ENCODE measurements at regions not wholly inside any gene's neighbourhood (a gene's known extent, or its start where the extent isn't known, plus 50 kb on each side); places are given as distances from the start of the nearest gene placed in this dataset.

DNA sequence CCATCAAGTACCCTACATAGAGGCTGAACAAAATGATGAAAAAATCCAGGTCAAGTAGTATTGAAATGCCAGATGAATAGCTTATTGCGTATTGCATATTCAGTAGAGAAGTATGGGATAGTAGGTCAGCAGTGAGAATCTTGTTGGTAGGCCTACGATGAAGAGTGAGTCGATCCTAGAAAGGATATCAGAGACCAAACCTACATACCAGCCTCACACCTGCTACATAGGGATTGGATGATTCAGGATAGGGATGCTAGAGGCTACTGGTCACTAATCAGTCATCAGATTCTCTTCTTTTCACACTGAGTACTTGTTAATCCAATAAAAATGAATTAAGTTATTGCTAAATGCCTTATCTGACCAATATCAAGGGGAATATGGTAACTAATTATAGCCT, 274.5 kb downstream of the DSEL start (continued):
- no peak for TF ChIP-seq ZBTB26 (tag by site-specific recombination; optimal IDR thresholded peaks at IDR 0.05)

DNA sequence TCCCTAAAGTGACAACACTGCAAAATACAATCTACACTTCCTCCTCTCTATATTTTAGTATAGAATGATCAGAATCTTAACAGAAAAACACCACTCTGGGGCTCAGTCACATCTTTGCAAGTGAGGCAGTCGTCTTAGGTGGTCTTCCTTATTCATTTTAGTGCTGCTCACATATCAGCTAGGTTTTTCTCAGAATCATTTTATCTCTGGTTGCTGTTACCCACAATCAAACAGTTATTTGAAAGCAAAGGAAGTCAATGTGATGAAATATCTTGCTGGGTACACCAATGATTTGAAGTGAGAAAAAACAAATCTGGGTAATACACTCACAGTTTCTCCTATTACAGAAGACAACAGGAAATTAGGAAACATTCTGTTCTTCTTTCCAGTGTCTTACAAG, 275.2 kb downstream of the DSEL start:
- no peak for TF ChIP-seq ZNF114 (tag by site-specific recombination; IDR thresholded peaks at IDR 0.05)
- TF ChIP-seq GLIS2 (tag by site-specific recombination; IDR thresholded peaks at IDR 0.05), result no peak
- TF ChIP-seq ZNF26 (tag by site-specific recombination; IDR thresholded peaks at IDR 0.05), result no peak
- TF ChIP-seq RBAK (tag by site-specific recombination; IDR thresholded peaks at IDR 0.05), result no peak
- TF ChIP-seq MZF1 (tag by site-specific recombination; IDR thresholded peaks at IDR 0.05; ENCODE audit: borderline replicate concordance), result no peak
- TF ChIP-seq KLF16 (tag by site-specific recombination; IDR thresholded peaks at IDR 0.05), result no peak
- no peak for TF ChIP-seq ZNF670 (tag by site-specific recombination; IDR thresholded peaks at IDR 0.05; ENCODE audit: low read depth)
- no peak for TF ChIP-seq KLF9 (tag by site-specific recombination; IDR thresholded peaks at IDR 0.05; ENCODE audit: low read depth)
- TF ChIP-seq ZNF645 (tag by site-specific recombination; IDR thresholded peaks at IDR 0.05), result no peak
- ChIA-PET POLR2A (no interaction called here), CTCF (no interaction called here)
- no peak overlapping the region for H3K4me3 ChIP-seq (ENCODE audit: low read depth, low read length)
- no peaks in the 10 kb centered on the region for H3K9me3 ChIP-seq (ENCODE audit: control insufficient read depth, insufficient read depth, low read depth, low read length)
- H3K4me1 ChIP-seq (ENCODE audit: control insufficient read depth, insufficient read depth, low read length), result no peaks in the 10 kb centered on the region
- no peaks in the 10 kb centered on the region for H3K36me3 ChIP-seq (ENCODE audit: control insufficient read depth in 2 of 2, insufficient read depth in 1 of 2, low read length in 2 of 2)
- H3K27ac ChIP-seq (ENCODE audit: extremely low read depth, low read depth, low read length), result no peak overlapping the region

DNA sequence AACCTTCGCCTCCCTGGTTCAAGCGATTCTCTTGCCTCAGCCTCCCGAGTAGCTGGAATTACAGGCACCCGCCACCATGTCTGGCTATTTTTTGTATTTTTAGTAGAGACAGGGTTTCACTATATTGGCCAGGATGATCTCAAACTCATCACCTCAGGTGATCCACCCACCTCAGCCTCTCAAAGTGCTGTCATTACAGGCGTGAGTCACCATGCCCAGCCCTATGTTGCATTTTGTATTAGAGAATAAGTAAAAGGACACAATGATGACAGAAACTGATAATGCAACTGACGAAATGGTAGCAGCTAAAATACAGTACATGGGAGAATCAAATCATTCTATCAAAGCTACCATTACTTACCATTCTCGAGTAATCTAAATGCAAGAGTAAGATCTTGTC, 276.7 kb downstream of the DSEL start:
- ChIA-PET CTCF (interaction anchor here (0.8 kb wide), 1 partner anchor 1421 kb away, joined by 3 read pairs; no protein-coding TSS in a partner anchor), POLR2A (no interaction called here)
- Histone ChIP-seq H3K36me3 (ENCODE audit: control insufficient read depth in 2 of 2, insufficient read depth in 1 of 2, low read length in 2 of 2) (no peaks in the 10 kb centered on the region), H3K4me3 (ENCODE audit: low read depth, low read length) (no peak overlapping the region), H3K27ac (ENCODE audit: extremely low read depth, low read depth, low read length) (no peak overlapping the region), H3K9me3 (ENCODE audit: control insufficient read depth, insufficient read depth, low read depth, low read length) (no peaks in the 10 kb centered on the region), H3K4me1 (ENCODE audit: control insufficient read depth, insufficient read depth, low read length) (no peaks in the 10 kb centered on the region)
- TF ChIP-seq ZBTB26 (tag by site-specific recombination; optimal IDR thresholded peaks at IDR 0.05), result no peak
- no peak for TF ChIP-seq ZNF521 (tag by site-specific recombination; IDR thresholded peaks at IDR 0.05)
- TF ChIP-seq ZNF174 (tag by site-specific recombination; IDR thresholded peaks at IDR 0.05), result no peak
- TF ChIP-seq ZNF623 (tag by site-specific recombination; IDR thresholded peaks at IDR 0.05), result no peak
- no peak for TF ChIP-seq ZNF292 (tag by site-specific recombination; IDR thresholded peaks at IDR 0.05; ENCODE audit: borderline replicate concordance, low read depth)
- no peak for TF ChIP-seq ZNF148 (tag by site-specific recombination; IDR thresholded peaks at IDR 0.05; ENCODE audit: borderline replicate concordance)
- TF ChIP-seq ZNF654 (tag by site-specific recombination; IDR thresholded peaks at IDR 0.05; ENCODE audit: low read depth), result no peak
- TF ChIP-seq ZBTB1 (tag by site-specific recombination; IDR thresholded peaks at IDR 0.05), result no peak
- no peak for TF ChIP-seq ZNF792 (tag by site-specific recombination; IDR thresholded peaks at IDR 0.05)
- TF ChIP-seq ZNF561 (tag by site-specific recombination; IDR thresholded peaks at IDR 0.05; ENCODE audit: borderline replicate concordance), result no peak
